IMR-90 (cell line): ENCODE measurements at regions not wholly inside any gene's neighbourhood (a gene's known extent, or its start where the extent isn't known, plus 50 kb on each side); places are given as distances from the start of the nearest gene placed in this dataset.

Experiments
- ATAC-seq: fragments of 200-7000 bp; cut with Tn5 transposase; 2 replicates; pipeline ENCODE4 v1.9.1; 2020; ENCODE audit warnings: low read depth, mild to moderate bottlenecking, moderate library complexity
- BruUV-seq: library from RNA; stranded (reverse); fragments of 400-500 nt; replicated peaks from 2 replicates; lab custom pipeline; 2021; lab: Mats Ljungman, UMichigan
- CTCF ChIA-PET: fragments of 300-600 bp; formaldehyde crosslinking; extraction: SDS; loops from one replicate; lab custom pipeline; 2021; ENCODE audit warnings: antibody characterized with exemption; lab: Yijun Ruan, JAX
- POLR2A ChIA-PET: fragments of 300-600 bp; sonication (Branson Sonifier 250); formaldehyde crosslinking; loops from one replicate; lab custom pipeline; 2022; ENCODE audit warnings: antibody characterized with exemption; ENCODE audit not compliant: unreplicated experiment; lab: Charles Lee
- DNase-seq: peaks from one replicate; pipeline ENCODE4 v3.0.0; 2013
- H2AFZ ChIP-seq: replicated peaks from 2 replicates; pipeline ENCODE3; 2013; ENCODE audit warnings: low read length, mild to moderate bottlenecking; ENCODE audit not compliant: poor library complexity
- H2AK5ac ChIP-seq: 2 replicates; pipeline ENCODE4 v1.6.1; 2013; ENCODE audit warnings: low read depth, low read length, inconsistent platforms
- H2AK9ac ChIP-seq: replicated peaks from 2 replicates; pipeline ENCODE3; 2013; ENCODE audit warnings: mild to moderate bottlenecking, low read depth, low read length, moderate library complexity; ENCODE audit not compliant: poor library complexity
- H2BK120ac ChIP-seq: 2 replicates; pipeline ENCODE4 v1.6.1; 2013; ENCODE audit warnings: low read depth, low read length, inconsistent platforms
- H2BK15ac ChIP-seq: 3 replicates; pipeline ENCODE4 v1.6.1; 2013; ENCODE audit warnings: low read depth, low read length, inconsistent platforms
- H2BK20ac ChIP-seq: 2 replicates; pipeline ENCODE4 v1.6.1; 2013; ENCODE audit warnings: low read depth, mild to moderate bottlenecking, inconsistent platforms, low read length, moderate library complexity
- H2BK5ac ChIP-seq: 2 replicates; pipeline ENCODE4 v1.6.1; 2013; ENCODE audit warnings: mild to moderate bottlenecking, low read depth, low read length, inconsistent platforms; ENCODE audit not compliant: poor library complexity, severe bottlenecking
- H3K14ac ChIP-seq: replicated peaks from 2 replicates; pipeline ENCODE4 v1.6.1; 2013; ENCODE audit warnings: low read depth, low read length, inconsistent platforms
- H3K18ac ChIP-seq: 2 replicates; pipeline ENCODE4 v1.6.1; 2013; ENCODE audit warnings: low read depth, low read length, control low read depth
- H3K23ac ChIP-seq: 2 replicates; pipeline ENCODE4 v1.6.1; 2013; ENCODE audit warnings: low read depth, low read length, inconsistent platforms
- H3K27ac ChIP-seq: 2 replicates; pipeline ENCODE4 v1.5.1; 2013; ENCODE audit warnings: mild to moderate bottlenecking, control low read depth, low read length; ENCODE audit not compliant: insufficient read depth
- H3K27me3 ChIP-seq: 2 replicates; pipeline ENCODE4 v1.6.1; 2013; ENCODE audit warnings: low read length; ENCODE audit not compliant: control insufficient read depth, insufficient read depth
- H3K36me3 ChIP-seq: 2 replicates; pipeline ENCODE4 v1.6.1; 2013; ENCODE audit warnings: low read length, mixed read lengths; ENCODE audit not compliant: control insufficient read depth, insufficient read depth
- H3K4ac ChIP-seq: 2 replicates; pipeline ENCODE4 v1.6.1; 2013; ENCODE audit warnings: low read depth, low read length, inconsistent platforms
- H3K4me1 ChIP-seq: 2 replicates; pipeline ENCODE4 v1.6.1; 2013; ENCODE audit warnings: low read length, mixed read lengths; ENCODE audit not compliant: control insufficient read depth, insufficient read depth
- H3K4me2 ChIP-seq: 2 replicates; pipeline ENCODE4 v1.6.1; 2013; ENCODE audit warnings: low read depth, mild to moderate bottlenecking, control low read depth, low read length, moderate library complexity
- H3K4me3 ChIP-seq: 2 replicates; pipeline ENCODE4 v1.5.1; 2013; ENCODE audit warnings: low read depth, mild to moderate bottlenecking, control low read depth, low read length, moderate library complexity; ENCODE audit not compliant: insufficient read depth
- H3K56ac ChIP-seq: 2 replicates; pipeline ENCODE4 v1.6.1; 2013; ENCODE audit warnings: low read length, inconsistent platforms; ENCODE audit not compliant: insufficient read depth; ENCODE audit errors: extremely low read depth
- H3K79me1 ChIP-seq, 2 experiments: 2 replicates each; pipeline ENCODE4 v1.6.1; 2013; ENCODE audit warnings: low read length in 2 of 2, inconsistent platforms in 1 of 2, low read depth in 1 of 2
- H3K9ac ChIP-seq: 2 replicates; pipeline ENCODE4 v1.6.1; 2013; ENCODE audit warnings: low read depth, low read length, control low read depth
- H3K9me1 ChIP-seq: 2 replicates; pipeline ENCODE4 v1.6.1; 2013; ENCODE audit warnings: low read length, inconsistent platforms; ENCODE audit not compliant: insufficient read depth
- H3K9me3 ChIP-seq: 2 replicates; pipeline ENCODE4 v1.6.1; 2013; ENCODE audit warnings: low read length; ENCODE audit not compliant: control insufficient read depth, insufficient read depth
- H4K20me1 ChIP-seq: 2 replicates; pipeline ENCODE4 v1.6.1; 2013; ENCODE audit warnings: low read length, inconsistent platforms; ENCODE audit not compliant: insufficient read depth
- H4K5ac ChIP-seq: 2 replicates; pipeline ENCODE4 v1.6.1; 2013; ENCODE audit warnings: mild to moderate bottlenecking, low read depth, low read length, control low read depth
- H4K8ac ChIP-seq, 2 experiments: 2 replicates each; pipeline ENCODE4 v1.6.1; 2013; ENCODE audit warnings: low read depth in 2 of 2, low read length in 2 of 2, control low read depth in 1 of 2, inconsistent platforms in 1 of 2
- H4K91ac ChIP-seq: 2 replicates; pipeline ENCODE4 v1.6.1; 2013; ENCODE audit warnings: low read depth, low read length, inconsistent platforms; ENCODE audit not compliant: insufficient read depth
- MAFK ChIP-seq: IDR thresholded peaks from 2 replicates; pipeline ENCODE4 v1.6.1; 2012; ENCODE audit warnings: low read depth, low read length, improper control_type of control experiment
- WGBS, 2 experiments: methylation state at CpG; one replicate each; pipeline versions ENCODE4 v1.1.5 to v1.1.7; 2013; ENCODE audit warnings: missing lambda C conversion rate in 2 of 2; ENCODE audit not compliant: insufficient read length in 1 of 2; ENCODE audit errors: extremely low coverage in 2 of 2; 5-methylcytosine and 5-hydroxymethylcytosine counted together
- dilution Hi-C: fragments of 300-500 bp; cut with HindIII; formaldehyde crosslinking; loops from one replicate; pipeline ENCODE4 v1.14.3; 2018; ENCODE audit warnings: low sequenced_read_pairs; ENCODE audit not compliant: unreplicated experiment
- in situ Hi-C: fragments of 300-500 bp; cut with MboI; formaldehyde crosslinking; loops from 3 replicates; pipeline ENCODE4 v1.14.3; 2019; ENCODE audit warnings: low sequenced_read_pairs, inconsistent platforms, mixed read lengths
- intact Hi-C: fragments of 100-400 bp; cut with micrococcal nuclease; formaldehyde crosslinking; loops from 2 replicates; pipeline ENCODE4 v1.10.0; 2022

- Histone ChIP-seq H4K5ac (no peak overlapping the region), H3K4ac (no peak overlapping the region), H3K27me3 (peaks cover 16% of the 10 kb centered on the region), H3K9me1 (no peaks in the 10 kb centered on the region), H3K4me2 (no peak overlapping the region), H3K56ac (no peak overlapping the region), H2BK5ac (no peak overlapping the region), H3K18ac (no peak overlapping the region), H2AK5ac (no peak overlapping the region), H2BK15ac (no peak overlapping the region), H2AFZ (no peak overlapping the region), H4K91ac (no peak overlapping the region), H2AK9ac (no peak overlapping the region), H3K79me1 (no peaks in the 10 kb centered on the region), H3K9me3 (0 out of 2 replicates have a peak, but pooled peaks cover 2% of the 10 kb centered on the region), H3K4me1 (no peaks in the 10 kb centered on the region), H2BK20ac (no peak overlapping the region), H3K23ac (no peak overlapping the region), H3K9ac (no peak overlapping the region), H3K14ac (no peak overlapping the region), H2BK120ac (no peak overlapping the region), H3K4me3 (no peak overlapping the region), H3K27ac (no peak overlapping the region), H4K20me1 (no peaks in the 10 kb centered on the region), H3K36me3 (no peaks in the 10 kb centered on the region), H4K8ac (no peak overlapping the region)
- ChIA-PET CTCF (no interaction called here), POLR2A (no interaction called here)
- no peak for DNase-seq
- TF ChIP-seq MAFK = no peak
- intact Hi-C loops (no loop called here), dilution Hi-C loops (no loop called here), in situ Hi-C loops (no loop called here)
- BruUV-seq = no TSS peak
- WGBS, 2 experiments = no CpG with 5 or more reads among the region's 5 CpGs
- ATAC-seq = no peak
Measured at GRCh38 chr15:81785679-81786078, 260.1 kb downstream of the MEX3B start.
